Endothelial cell of umbilical vein (primary cell): ENCODE measurements at regions not wholly inside any gene's neighbourhood (a gene's known extent, or its start where the extent isn't known, plus 50 kb on each side); places are given as distances from the start of the nearest gene placed in this dataset.

ENCODE experiments used
- CTCF ChIP-seq, 2 donors: IDR thresholded peaks; 1 replicate in 1 of 2; 2 replicates in 1 of 2; pipeline ENCODE4 v1.5.1; 2011; ENCODE audit warnings: low read length in 2 of 2, mild to moderate bottlenecking in 2 of 2, moderate library complexity in 2 of 2, control low read depth in 1 of 2, inconsistent platforms in 1 of 2, low read depth in 1 of 2; ENCODE audit not compliant: insufficient read depth in 1 of 2; ENCODE audit errors: extremely low read depth in 1 of 2
- EZH2 ChIP-seq: IDR thresholded peaks from 2 replicates; pipeline ENCODE4 v1.6.1; 2012; ENCODE audit warnings: borderline replicate concordance, low read depth, mild to moderate bottlenecking, moderate library complexity, low read length, inconsistent platforms; ENCODE audit not compliant: severe bottlenecking
- MYC ChIP-seq: IDR thresholded peaks from one replicate; pipeline ENCODE4 v1.6.1; 2011; ENCODE audit warnings: mild to moderate bottlenecking, low read depth, low read length
- POLR2A ChIP-seq: IDR thresholded peaks from 2 replicates; pipeline ENCODE4 v1.6.1; 2012; ENCODE audit warnings: low read depth, mild to moderate bottlenecking, control low read depth, low read length
- POLR2AphosphoS5 ChIP-seq: IDR thresholded peaks from 2 replicates; pipeline ENCODE4 v1.6.1; 2012; ENCODE audit warnings: low read depth, mild to moderate bottlenecking, control low read depth, low read length, moderate library complexity; ENCODE audit not compliant: insufficient read depth

GRCh38 chr3:73144828-73145227, 83.4 kb downstream of the EBLN2 start:
- TF ChIP-seq EZH2, result no peak
- TF ChIP-seq CTCF (IDR thresholded peaks at IDR 0.05; ENCODE audit: extremely low read depth in 1 of 2, insufficient read depth in 1 of 2, low read depth in 1 of 2, low read length in 2 of 2), result no peak
- no peak for TF ChIP-seq POLR2AphosphoS5
- TF ChIP-seq MYC, result no peak
- TF ChIP-seq POLR2A, result no peak
